Stomach (tissue), 8 donors: ENCODE measurements at regions not wholly inside any gene's neighbourhood (a gene's known extent, or its start where the extent isn't known, plus 50 kb on each side); places are given as distances from the start of the nearest gene placed in this dataset.
A peak's percentile ranks its signal among the peaks of the same experiment; 100 is the strongest.

ENCODE experiments used
- DNase-seq, 2 donors: peaks; one replicate each; pipeline versions ENCODE4 v3.0.0 to v3.0.0-alpha.2; 2013 to 2019
- H3K27ac ChIP-seq, 5 donors: fragments of 200-600 bp in 4 of 5; sonication (generic) in 4 of 5; one replicate each; pipeline ENCODE4 v1.5.1; 2013 to 2019; ENCODE audit warnings: mild to moderate bottlenecking in 1 of 5, moderate library complexity in 1 of 5
- H3K27me3 ChIP-seq, 3 donors: fragments of 200-600 bp; sonication (generic); one replicate each; pipeline ENCODE4 v1.5.1; 2017 to 2019; ENCODE audit warnings: mixed run types in 1 of 3
- H3K36me3 ChIP-seq, 4 donors: fragments of 200-600 bp; sonication (generic); 1 replicate in 3 of 4; 2 replicates in 1 of 4; pipeline ENCODE4 v1.5.1; 2016 to 2019
- H3K4me1 ChIP-seq, 4 donors: fragments of 200-600 bp; sonication (generic); one replicate each; pipeline ENCODE4 v1.5.1; 2016 to 2019
- H3K4me3 ChIP-seq, 4 donors: fragments of 200-600 bp; sonication (generic) in 3 of 4; one replicate each; pipeline ENCODE4 v1.5.1; 2016 to 2019; ENCODE audit warnings: mild to moderate bottlenecking in 1 of 4
- H3K9me3 ChIP-seq, 4 donors: fragments of 200-600 bp; sonication (generic); one replicate each; pipeline ENCODE4 v1.5.1; 2016 to 2019
- EP300 ChIP-seq: sonication (generic); formaldehyde crosslinking; IDR thresholded peaks from one replicate; pipeline ENCODE4 v1.6.1; 2017; ENCODE audit warnings: antibody characterized with exemption
- POLR2A ChIP-seq, 4 donors: fragments of 450-650 bp; IDR thresholded peaks; one replicate each; pipeline ENCODE4 v1.6.1; 2016; ENCODE audit warnings: antibody characterized with exemption in 4 of 4, control low read depth in 2 of 4, mild to moderate bottlenecking in 1 of 4, moderate library complexity in 1 of 4
- POLR2AphosphoS5 ChIP-seq, 3 donors: sonication (generic); formaldehyde crosslinking; IDR thresholded peaks; one replicate each; pipeline ENCODE4 v1.6.1; 2016; ENCODE audit warnings: antibody characterized with exemption in 3 of 3
- WGBS, 5 donors: extraction: QIAGEN DNeasy Blood & Tissue Kit in 3 of 5; methylation state at CpG; one replicate each; pipeline versions ENCODE4 v1.1.5 to v1.1.7; 2013 to 2018; 5-methylcytosine and 5-hydroxymethylcytosine counted together
- intact Hi-C: fragments of 100-400 bp; cut with DNase I; formaldehyde crosslinking; loops from one replicate; pipeline ENCODE4 v1.15.1; 2023; ENCODE audit warnings: low total_unique reads
- TF ChIP-seq, protein P1 (sequence below), 7 experiments: fragments of 450-650 bp in 4 of 7; fragments of 200-600 bp in 3 of 7; sonication (generic) in 3 of 7; IDR thresholded peaks; one replicate each; pipeline ENCODE4 v1.5.1; 2016 to 2019; ENCODE audit warnings: antibody characterized with exemption in 7 of 7, control low read depth in 2 of 7, mild to moderate bottlenecking in 1 of 7
- donor health status: healthy with polysubstance abuse.
- donor health status: Bipolar disorder and iron deficiency.
- donor health status: healthy.

DNA sequence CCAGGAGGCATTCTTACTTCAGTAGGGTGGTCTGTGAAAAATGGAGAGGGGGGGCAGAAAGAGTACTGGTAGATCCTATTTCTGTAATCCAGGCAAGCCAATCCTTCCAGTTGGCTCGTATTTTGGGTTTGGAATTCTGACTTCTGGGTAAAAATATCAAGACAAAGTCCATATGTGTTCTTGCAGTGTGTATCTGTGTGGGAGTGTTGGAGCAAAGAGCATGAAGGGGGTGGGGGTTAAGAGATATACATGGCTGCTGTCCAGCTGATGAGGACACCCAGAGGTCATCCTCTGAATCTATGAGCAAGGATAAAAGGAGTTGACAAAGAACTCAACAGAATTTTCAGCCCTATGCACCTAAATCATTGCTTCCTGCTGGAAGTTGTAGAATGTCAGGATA, 375.8 kb upstream of the PIK3C3 start:
- TF ChIP-seq, protein P1, sequence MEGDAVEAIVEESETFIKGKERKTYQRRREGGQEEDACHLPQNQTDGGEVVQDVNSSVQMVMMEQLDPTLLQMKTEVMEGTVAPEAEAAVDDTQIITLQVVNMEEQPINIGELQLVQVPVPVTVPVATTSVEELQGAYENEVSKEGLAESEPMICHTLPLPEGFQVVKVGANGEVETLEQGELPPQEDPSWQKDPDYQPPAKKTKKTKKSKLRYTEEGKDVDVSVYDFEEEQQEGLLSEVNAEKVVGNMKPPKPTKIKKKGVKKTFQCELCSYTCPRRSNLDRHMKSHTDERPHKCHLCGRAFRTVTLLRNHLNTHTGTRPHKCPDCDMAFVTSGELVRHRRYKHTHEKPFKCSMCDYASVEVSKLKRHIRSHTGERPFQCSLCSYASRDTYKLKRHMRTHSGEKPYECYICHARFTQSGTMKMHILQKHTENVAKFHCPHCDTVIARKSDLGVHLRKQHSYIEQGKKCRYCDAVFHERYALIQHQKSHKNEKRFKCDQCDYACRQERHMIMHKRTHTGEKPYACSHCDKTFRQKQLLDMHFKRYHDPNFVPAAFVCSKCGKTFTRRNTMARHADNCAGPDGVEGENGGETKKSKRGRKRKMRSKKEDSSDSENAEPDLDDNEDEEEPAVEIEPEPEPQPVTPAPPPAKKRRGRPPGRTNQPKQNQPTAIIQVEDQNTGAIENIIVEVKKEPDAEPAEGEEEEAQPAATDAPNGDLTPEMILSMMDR (IDR thresholded peaks at IDR 0.05), result no peak
- TF ChIP-seq POLR2AphosphoS5 (IDR thresholded peaks at IDR 0.05) (no peak), POLR2A (IDR thresholded peaks at IDR 0.05) (no peak), EP300 (no peak)
- Histone ChIP-seq H3K27me3 (no peaks in the 10 kb centered on the region), H3K4me1 (no peaks in the 10 kb centered on the region), H3K36me3 (no peaks in the 10 kb centered on the region), H3K27ac (no peak overlapping the region), H3K4me3 (no peak overlapping the region), H3K9me3 (no peaks in the 10 kb centered on the region)
- intact Hi-C loops, result no loop called here
- DNase-seq, result peak in 1 of 2 donors; percentile 28
- 35 to 68% (median 54%) methylated on average over 1 of the region's 1 CpG for WGBS, 5 donors

DNA sequence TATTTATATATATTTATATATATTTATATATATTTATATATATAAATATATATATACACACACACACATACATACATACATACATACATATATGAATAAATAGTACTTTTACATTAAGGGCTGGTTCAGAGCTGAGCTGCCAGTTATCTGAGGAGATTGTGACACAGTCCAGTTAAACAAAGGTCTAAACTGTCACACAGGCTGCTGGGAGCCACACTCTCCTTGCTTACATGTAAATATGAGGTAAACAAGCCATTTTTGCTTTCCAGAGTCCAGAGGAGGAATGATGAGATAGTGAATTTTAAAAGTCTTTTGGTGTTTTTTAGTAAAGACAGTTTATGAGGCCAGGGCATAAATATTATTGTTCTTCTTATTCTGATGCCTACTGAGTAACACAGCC, 377.5 kb upstream of the PIK3C3 start:
- Histone ChIP-seq H3K27me3 (no peaks in the 10 kb centered on the region), H3K9me3 (no peaks in the 10 kb centered on the region), H3K4me3 (no peak overlapping the region), H3K36me3 (no peaks in the 10 kb centered on the region), H3K27ac (no peak overlapping the region), H3K4me1 (no peaks in the 10 kb centered on the region)
- TF ChIP-seq, protein P1 (IDR thresholded peaks at IDR 0.05), result no peak
- TF ChIP-seq POLR2AphosphoS5 (IDR thresholded peaks at IDR 0.05), result no peak
- intact Hi-C loops, result no loop called here
- no peak for DNase-seq

DNA sequence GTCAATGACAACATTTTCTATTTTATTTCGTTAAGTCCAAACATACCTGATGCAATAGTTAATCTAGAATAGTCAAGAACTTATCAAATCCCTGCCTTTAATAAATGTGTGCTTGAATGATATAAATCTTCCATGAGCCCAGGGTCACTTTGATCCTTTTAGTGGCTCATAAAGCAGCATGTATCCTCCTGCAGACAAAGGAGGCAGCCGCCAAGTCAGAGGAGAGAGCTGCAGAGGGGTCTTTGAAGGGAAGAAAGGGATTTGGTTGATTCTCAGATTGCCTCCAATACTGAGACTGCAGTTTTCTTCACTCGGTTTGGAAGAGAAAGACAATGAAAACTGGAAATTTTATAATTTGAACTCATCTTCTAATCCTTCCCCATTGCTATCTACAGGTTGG, 378.4 kb upstream of the PIK3C3 start:
- no peak overlapping the region for H3K4me3 ChIP-seq
- no peak for DNase-seq
- no peaks in the 10 kb centered on the region for H3K9me3 ChIP-seq
- no peaks in the 10 kb centered on the region for H3K27me3 ChIP-seq
- intact Hi-C loops, result no loop called here
- no peak for TF ChIP-seq EP300
- TF ChIP-seq, protein P1 (IDR thresholded peaks at IDR 0.05), result no peak
- no peak for TF ChIP-seq POLR2AphosphoS5 (IDR thresholded peaks at IDR 0.05)
- TF ChIP-seq POLR2A (IDR thresholded peaks at IDR 0.05), result no peak
- H3K36me3 ChIP-seq, result no peaks in the 10 kb centered on the region
- no peaks in the 10 kb centered on the region for H3K4me1 ChIP-seq
- H3K27ac ChIP-seq, result no peak overlapping the region
- 61 to 75% (median 69%) methylated on average over 3 of the region's 3 CpGs for WGBS, 5 donors

- Histone ChIP-seq H3K27ac (no peak overlapping the region), H3K36me3 (no peaks in the 10 kb centered on the region), H3K4me3 (no peak overlapping the region), H3K27me3 (no peaks in the 10 kb centered on the region), H3K9me3 (no peaks in the 10 kb centered on the region), H3K4me1 (no peaks in the 10 kb centered on the region)
- 47 to 60% (median 54%) methylated on average over 1 of the region's 1 CpG for whole genome bisulfite sequencing, 5 donors
- TF ChIP-seq, protein P1 (IDR thresholded peaks at IDR 0.05), result no peak
- no peak for TF ChIP-seq POLR2AphosphoS5 (IDR thresholded peaks at IDR 0.05)
- TF ChIP-seq EP300, result no peak
- TF ChIP-seq POLR2A (IDR thresholded peaks at IDR 0.05), result no peak
- intact Hi-C loops, result no loop called here
- no peak for DNase-seq
Observed at GRCh38 chr18:41569867-41570266, 385.2 kb upstream of the PIK3C3 start.

DNA sequence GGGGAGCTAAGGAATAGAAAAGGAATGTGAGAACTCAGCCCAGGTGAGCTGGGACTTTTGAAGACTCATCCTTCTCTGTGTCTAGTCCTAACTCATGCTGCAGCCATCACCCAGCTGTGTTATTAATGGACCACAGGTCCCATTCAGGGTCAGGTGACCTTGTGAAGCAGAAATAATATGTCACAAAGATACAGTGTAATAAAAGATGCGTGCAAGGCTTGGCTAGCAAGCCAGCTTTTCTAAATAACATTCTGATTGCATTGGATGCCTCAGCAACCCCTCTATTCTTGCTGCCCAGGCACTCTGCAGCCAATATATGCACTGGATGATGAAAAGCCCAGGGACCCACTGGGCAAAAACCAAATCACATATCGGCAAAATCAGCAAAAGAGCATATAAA, 393.1 kb upstream of the PIK3C3 start:
- no peak for DNase-seq
- TF ChIP-seq, protein P1 (IDR thresholded peaks at IDR 0.05), result no peak
- TF ChIP-seq POLR2A (IDR thresholded peaks at IDR 0.05) (no peak), EP300 (no peak), POLR2AphosphoS5 (IDR thresholded peaks at IDR 0.05) (no peak)
- no peaks in the 10 kb centered on the region for H3K9me3 ChIP-seq
- no peaks in the 10 kb centered on the region for H3K4me1 ChIP-seq
- no peaks in the 10 kb centered on the region for H3K36me3 ChIP-seq
- no peak overlapping the region for H3K27ac ChIP-seq
- H3K27me3 ChIP-seq, result no peaks in the 10 kb centered on the region
- 74 to 90% (median 86%) methylated on average over 2 of the region's 2 CpGs for WGBS, 5 donors
- intact Hi-C loops, result no loop called here
- H3K4me3 ChIP-seq, result no peak overlapping the region
